Chondrocyte (in vitro differentiated cells): ENCODE measurements at regions not wholly inside any gene's neighbourhood (a gene's known extent, or its start where the extent isn't known, plus 50 kb on each side); places are given as distances from the start of the nearest gene placed in this dataset.

ENCODE experiments used
- DNase-seq: peaks from one replicate; pipeline ENCODE4 v3.0.0; 2021; ENCODE audit warnings: mixed read lengths, low spot score
- H3K27ac Mint-ChIP-seq: one replicate; pipeline ENCODE4 v1.8.0; 2021; ENCODE audit warnings: mild to moderate bottlenecking, moderate library complexity, mixed read lengths; ENCODE audit not compliant: unreplicated experiment
- H3K27me3 Mint-ChIP-seq: 2 replicates; pipeline ENCODE4 v1.8.0; 2021; ENCODE audit warnings: low read depth, mixed read lengths
- H3K36me3 Mint-ChIP-seq: 2 replicates; pipeline ENCODE4 v1.8.0; 2021; ENCODE audit warnings: low read depth, mixed read lengths
- H3K4me1 Mint-ChIP-seq: 2 replicates; pipeline ENCODE4 v1.8.0; 2021; ENCODE audit warnings: low read depth, mild to moderate bottlenecking, mixed read lengths
- H3K4me3 Mint-ChIP-seq: one replicate; pipeline ENCODE4 v1.8.0; 2021; ENCODE audit warnings: mild to moderate bottlenecking, moderate library complexity, mixed read lengths; ENCODE audit not compliant: unreplicated experiment
- H3K9me3 Mint-ChIP-seq: 2 replicates; pipeline ENCODE4 v1.8.0; 2021; ENCODE audit warnings: low read depth, mixed read lengths
- TF ChIP-seq, protein P1 (sequence below): fragments of 200-600 bp; sonication (generic); IDR thresholded peaks from 2 replicates; pipeline ENCODE4 v1.5.0; 2021; ENCODE audit warnings: antibody characterized with exemption, mild to moderate bottlenecking, moderate library complexity

DNA sequence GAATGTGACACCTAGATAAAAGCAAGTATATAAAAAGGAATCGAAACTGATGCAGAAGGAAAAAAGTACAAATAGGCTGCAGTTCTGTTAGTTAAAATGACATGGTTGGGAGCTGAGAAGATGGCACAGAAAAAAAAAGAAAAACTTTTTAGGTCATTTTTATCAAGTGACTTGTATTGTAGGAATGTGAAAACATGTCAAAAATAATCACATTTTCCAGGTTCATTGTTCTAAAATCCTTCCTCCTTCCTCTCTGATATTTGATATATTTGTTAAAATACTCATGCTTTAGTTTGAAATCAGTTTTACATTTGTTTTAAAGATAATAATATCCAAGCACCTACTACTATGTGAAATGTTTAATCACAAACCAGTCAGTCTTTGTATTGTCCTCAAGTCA is 507.9 kb downstream of the PRKD1 start:
- Mint-ChIP-seq H3K9me3 (no peaks in the 10 kb centered on the region), H3K27me3 (peaks cover 6% of the 10 kb centered on the region), H3K36me3 (no peaks in the 10 kb centered on the region), H3K27ac (no peak overlapping the region), H3K4me1 (no peaks in the 10 kb centered on the region), H3K4me3 (no peak overlapping the region)
- DNase-seq = no peak
- TF ChIP-seq, protein P1, sequence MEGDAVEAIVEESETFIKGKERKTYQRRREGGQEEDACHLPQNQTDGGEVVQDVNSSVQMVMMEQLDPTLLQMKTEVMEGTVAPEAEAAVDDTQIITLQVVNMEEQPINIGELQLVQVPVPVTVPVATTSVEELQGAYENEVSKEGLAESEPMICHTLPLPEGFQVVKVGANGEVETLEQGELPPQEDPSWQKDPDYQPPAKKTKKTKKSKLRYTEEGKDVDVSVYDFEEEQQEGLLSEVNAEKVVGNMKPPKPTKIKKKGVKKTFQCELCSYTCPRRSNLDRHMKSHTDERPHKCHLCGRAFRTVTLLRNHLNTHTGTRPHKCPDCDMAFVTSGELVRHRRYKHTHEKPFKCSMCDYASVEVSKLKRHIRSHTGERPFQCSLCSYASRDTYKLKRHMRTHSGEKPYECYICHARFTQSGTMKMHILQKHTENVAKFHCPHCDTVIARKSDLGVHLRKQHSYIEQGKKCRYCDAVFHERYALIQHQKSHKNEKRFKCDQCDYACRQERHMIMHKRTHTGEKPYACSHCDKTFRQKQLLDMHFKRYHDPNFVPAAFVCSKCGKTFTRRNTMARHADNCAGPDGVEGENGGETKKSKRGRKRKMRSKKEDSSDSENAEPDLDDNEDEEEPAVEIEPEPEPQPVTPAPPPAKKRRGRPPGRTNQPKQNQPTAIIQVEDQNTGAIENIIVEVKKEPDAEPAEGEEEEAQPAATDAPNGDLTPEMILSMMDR = no peak

DNA sequence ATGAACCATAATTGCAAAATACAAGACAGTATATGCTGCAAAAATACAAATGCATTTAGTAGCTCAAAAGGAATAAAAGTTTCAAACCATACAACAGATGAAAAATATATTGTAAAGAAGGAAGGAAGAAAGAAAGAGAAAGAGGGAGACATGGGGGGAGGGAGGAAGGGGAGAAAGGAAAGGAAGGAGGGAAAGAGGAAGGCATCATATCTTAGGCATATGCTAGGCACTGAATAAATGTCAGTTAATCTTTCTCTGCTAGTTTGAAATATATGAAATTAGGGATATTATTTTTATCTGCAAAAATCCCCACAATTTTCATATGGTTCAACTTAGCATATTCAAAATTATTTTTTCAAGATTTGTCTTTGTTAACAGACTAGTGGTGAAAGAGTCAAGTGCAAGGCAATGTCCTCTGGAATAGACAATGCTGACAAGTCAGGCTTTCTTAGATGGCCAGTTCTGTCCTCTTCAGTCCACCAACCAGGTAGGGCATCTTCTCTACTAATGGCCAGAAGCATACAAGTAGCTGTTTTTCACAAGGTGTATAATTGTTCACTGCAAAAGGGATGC is 506.4 kb downstream of the PRKD1 start:
- Mint-ChIP-seq H3K27ac (no peak overlapping the region), H3K27me3 (peaks cover 6% of the 10 kb centered on the region), H3K4me1 (no peaks in the 10 kb centered on the region), H3K36me3 (no peaks in the 10 kb centered on the region), H3K4me3 (no peak overlapping the region), H3K9me3 (no peaks in the 10 kb centered on the region)
- TF ChIP-seq, protein P1 = no peak
- DNase-seq = no peak

DNA sequence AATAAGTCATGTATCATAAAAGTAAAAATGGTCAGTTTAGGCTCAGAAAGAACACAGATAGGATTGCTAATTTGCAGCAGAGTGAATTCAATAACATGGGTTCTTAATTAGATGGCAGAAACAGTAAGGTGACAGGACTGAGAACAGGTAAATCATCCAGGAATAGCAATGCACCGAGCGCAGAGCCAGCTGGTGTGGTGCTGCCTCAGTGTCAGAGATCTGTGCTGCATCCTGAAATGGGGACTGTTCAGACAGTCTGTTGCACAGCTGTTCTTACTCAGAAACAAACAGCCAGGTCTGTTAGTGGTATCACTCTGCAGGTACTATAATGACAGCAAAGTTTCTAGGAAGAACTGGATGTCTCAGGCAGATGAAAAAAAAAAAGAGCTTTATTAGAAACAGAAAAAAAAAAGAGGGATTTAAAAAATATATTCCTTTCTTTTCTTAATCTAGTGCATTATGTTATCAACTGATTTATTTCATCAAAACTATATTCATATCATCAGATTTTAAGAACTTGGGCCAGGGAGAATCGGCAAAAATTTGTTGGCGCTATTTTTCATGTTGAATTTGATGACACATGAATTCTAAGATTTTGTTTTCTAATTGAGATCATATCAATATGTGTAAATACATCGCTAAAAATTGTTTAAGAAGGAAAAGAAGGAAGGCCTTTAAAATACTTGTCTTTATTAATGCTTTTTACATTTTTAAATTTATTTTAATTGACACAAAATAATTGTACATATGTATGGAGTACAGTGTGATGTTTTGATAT is 501.8 kb downstream of the PRKD1 start:
- Mint-ChIP-seq H3K27me3 (peaks cover 2% of the 10 kb centered on the region), H3K4me3 (no peak overlapping the region), H3K9me3 (peaks cover 3% of the 10 kb centered on the region), H3K36me3 (no peaks in the 10 kb centered on the region), H3K27ac (no peak overlapping the region), H3K4me1 (no peaks in the 10 kb centered on the region)
- no peak for DNase-seq
- TF ChIP-seq, protein P1 = no peak

DNA sequence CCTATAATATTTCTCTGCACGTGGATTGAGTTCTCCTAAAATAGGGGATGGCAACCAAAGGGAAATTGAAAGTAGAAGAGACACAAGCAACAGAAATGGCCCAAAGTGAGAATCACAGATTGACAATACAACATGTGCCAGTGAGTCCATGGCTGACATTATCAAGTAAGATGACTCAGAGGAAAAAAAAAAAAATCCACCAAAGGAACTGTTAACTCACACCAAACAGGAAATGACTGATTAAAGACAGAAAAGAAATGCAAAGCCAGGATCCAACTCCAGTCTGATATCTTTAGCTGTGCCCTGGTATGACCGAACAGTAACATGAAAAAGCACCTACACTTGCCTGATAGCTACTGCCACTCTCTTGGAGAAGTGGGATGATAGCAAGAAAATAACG is 485.0 kb downstream of the PRKD1 start:
- TF ChIP-seq, protein P1 = no peak
- H3K4me1 Mint-ChIP-seq = no peaks in the 10 kb centered on the region
- no peak overlapping the region for H3K27ac Mint-ChIP-seq
- DNase-seq = no peak
- H3K36me3 Mint-ChIP-seq = no peaks in the 10 kb centered on the region
- peaks cover 9% of the 10 kb centered on the region for H3K9me3 Mint-ChIP-seq
- H3K27me3 Mint-ChIP-seq = peaks cover 2% of the 10 kb centered on the region
- H3K4me3 Mint-ChIP-seq = no peak overlapping the region

DNA sequence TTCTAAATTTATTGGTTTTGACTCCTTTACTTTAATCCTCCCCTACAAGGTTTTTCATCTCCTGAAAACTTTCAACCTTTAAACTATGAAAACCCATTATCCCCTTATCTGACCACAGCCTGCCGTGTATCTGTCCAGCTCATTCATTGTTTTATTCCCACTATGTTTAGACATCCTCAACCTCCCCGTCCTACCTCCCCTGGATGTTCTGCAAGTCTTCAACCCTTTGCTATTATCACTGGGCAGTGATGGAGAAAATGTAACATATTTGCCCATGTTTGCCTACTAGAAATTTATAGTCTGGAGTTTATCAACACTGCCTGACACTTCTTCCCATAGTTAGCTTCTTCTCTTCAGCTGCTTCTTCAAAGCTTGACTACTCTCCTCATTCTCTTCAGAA is 483.4 kb downstream of the PRKD1 start:
- Mint-ChIP-seq H3K4me1 (no peaks in the 10 kb centered on the region), H3K27ac (no peak overlapping the region), H3K4me3 (no peak overlapping the region), H3K27me3 (peaks cover under 1% of the 10 kb centered on the region), H3K36me3 (no peaks in the 10 kb centered on the region), H3K9me3 (peaks cover 9% of the 10 kb centered on the region)
- TF ChIP-seq, protein P1 = no peak
- DNase-seq = no peak
